AG09309 (cell line): ENCODE measurements at regions not wholly inside any gene's neighbourhood (a gene's known extent, or its start where the extent isn't known, plus 50 kb on each side); places are given as distances from the start of the nearest gene placed in this dataset.

ENCODE experiments used
- DNase-seq: peaks from one replicate; pipeline ENCODE4 v3.0.0-alpha.2; 2010; ENCODE audit warnings: low read depth
- H3K4me3 ChIP-seq: 2 replicates; pipeline ENCODE4 v1.5.1; 2011; ENCODE audit warnings: mild to moderate bottlenecking, low read depth, low read length, moderate library complexity; ENCODE audit not compliant: control insufficient read depth
- TF ChIP-seq, protein P1 (sequence below): IDR thresholded peaks from 2 replicates; pipeline ENCODE4 v1.5.1; 2011; ENCODE audit warnings: mild to moderate bottlenecking, low read depth, low read length, inconsistent platforms; ENCODE audit not compliant: insufficient read depth, control insufficient read depth; ENCODE audit errors: missing control alignments

DNA sequence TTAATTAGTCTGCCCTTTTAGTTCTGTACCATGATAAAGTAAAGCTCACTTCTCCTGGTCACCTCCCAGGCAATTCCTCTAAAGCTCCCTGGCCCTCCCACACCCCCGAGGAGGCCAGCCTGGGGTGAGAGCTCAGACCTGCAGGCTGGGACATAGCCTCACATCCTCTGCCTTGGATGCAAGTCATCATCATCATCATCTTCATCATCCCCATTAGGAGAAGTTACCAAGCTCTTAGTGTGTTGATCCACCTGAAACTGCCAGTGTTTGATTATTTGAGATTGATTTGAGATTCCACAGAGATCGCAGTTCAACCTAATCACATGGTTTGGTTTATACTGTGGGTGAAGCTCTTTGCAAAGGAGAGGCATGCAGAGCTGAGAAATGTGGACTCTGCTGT is 197.5 kb downstream of the CYLD start:
- no peak overlapping the region for H3K4me3 ChIP-seq
- TF ChIP-seq, protein P1, sequence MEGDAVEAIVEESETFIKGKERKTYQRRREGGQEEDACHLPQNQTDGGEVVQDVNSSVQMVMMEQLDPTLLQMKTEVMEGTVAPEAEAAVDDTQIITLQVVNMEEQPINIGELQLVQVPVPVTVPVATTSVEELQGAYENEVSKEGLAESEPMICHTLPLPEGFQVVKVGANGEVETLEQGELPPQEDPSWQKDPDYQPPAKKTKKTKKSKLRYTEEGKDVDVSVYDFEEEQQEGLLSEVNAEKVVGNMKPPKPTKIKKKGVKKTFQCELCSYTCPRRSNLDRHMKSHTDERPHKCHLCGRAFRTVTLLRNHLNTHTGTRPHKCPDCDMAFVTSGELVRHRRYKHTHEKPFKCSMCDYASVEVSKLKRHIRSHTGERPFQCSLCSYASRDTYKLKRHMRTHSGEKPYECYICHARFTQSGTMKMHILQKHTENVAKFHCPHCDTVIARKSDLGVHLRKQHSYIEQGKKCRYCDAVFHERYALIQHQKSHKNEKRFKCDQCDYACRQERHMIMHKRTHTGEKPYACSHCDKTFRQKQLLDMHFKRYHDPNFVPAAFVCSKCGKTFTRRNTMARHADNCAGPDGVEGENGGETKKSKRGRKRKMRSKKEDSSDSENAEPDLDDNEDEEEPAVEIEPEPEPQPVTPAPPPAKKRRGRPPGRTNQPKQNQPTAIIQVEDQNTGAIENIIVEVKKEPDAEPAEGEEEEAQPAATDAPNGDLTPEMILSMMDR, result no peak
- DNase-seq, result no peak

DNA sequence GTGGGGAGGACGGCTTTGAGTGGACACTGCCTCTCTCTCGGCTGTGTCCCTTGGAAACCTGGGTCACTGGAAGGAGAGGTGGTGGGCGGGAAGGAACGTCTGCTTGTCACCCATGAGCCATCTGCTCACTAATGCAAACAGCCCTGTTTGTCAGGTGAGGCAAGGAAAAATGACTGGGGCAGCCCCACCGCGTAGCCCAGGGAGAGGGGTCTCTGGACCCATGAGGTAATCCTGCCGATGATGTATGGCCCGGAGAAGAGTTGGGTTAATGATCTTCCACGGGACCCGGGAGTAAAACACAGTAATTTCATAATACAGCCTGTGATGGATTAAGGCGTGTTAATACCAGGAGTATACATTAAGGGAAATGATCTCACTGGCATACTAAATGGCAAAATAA is 197.0 kb downstream of the CYLD start:
- no peak overlapping the region for H3K4me3 ChIP-seq
- DNase-seq, result no peak
- TF ChIP-seq, protein P1, result no peak

DNA sequence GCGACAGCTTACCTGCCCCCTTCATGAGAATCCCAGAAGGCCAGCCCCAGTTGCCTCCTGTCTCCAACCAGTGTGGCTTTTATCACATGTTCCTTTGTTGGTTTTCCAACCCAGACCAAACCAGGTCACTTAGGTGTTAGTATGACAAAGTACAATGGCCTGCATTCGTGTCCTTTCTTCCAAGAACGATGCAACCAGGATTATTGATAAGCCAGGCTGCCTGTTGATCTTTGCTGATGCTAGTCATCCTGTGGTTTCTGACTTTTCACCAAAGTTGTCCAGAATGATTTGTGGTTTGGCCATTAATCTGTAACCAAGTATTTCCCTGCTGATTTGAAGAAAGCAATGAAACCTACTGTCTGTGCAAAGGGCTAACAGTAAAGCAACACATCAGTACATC is 191.4 kb downstream of the CYLD start:
- no peak for DNase-seq
- TF ChIP-seq, protein P1, result no peak
- H3K4me3 ChIP-seq, result no peak overlapping the region

DNA sequence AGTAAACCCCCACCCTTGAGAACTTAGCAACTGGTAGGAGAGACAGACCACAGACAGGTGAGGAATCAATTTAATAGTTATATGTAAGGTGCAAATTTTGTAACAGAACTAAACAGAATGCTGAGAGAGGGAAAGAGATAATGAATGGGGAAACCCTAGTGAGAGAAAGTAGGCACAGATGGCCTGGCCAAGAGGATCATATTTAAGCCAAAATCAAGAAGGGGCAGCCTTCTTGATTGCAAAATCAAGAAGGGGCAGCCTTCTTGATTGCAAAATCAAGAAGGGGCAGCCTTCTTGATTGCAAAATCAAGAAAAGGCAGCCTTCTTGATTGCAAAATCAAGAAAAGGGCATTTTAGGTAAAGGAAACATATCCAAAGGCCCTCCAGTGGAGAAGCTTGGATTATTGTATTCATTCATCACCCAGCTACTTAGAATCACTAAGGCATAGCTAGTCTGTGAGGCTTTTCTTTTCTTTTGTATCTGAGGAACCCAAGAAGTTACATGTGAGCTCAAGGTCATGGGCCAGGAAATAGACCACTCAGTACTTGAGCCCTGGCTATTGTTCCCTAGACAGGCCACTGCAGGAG is 190.6 kb downstream of the CYLD start:
- no peak for DNase-seq
- H3K4me3 ChIP-seq, result no peak overlapping the region
- TF ChIP-seq, protein P1, result no peak

DNA sequence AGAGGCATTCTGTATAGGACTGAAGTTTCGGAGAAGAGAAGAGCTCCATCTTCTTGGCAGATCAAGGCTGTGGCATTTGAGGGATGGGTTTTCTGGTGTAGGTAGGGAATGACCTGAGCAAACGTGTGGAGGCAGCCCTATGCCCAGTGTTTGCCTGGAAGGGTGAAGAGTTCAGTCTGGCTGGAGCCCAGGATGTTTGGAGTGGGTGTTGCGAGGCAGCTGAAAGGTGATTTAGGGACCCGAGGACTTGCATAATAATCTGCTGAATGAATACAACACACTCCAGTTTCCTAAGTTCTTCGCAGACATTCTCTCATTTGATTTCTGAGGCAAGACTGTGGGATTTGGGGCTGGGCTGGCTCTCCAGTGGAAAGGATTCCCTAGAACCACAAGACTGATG is 186.2 kb downstream of the CYLD start:
- TF ChIP-seq, protein P1, result no peak
- no peak overlapping the region for H3K4me3 ChIP-seq
- no peak for DNase-seq

DNA sequence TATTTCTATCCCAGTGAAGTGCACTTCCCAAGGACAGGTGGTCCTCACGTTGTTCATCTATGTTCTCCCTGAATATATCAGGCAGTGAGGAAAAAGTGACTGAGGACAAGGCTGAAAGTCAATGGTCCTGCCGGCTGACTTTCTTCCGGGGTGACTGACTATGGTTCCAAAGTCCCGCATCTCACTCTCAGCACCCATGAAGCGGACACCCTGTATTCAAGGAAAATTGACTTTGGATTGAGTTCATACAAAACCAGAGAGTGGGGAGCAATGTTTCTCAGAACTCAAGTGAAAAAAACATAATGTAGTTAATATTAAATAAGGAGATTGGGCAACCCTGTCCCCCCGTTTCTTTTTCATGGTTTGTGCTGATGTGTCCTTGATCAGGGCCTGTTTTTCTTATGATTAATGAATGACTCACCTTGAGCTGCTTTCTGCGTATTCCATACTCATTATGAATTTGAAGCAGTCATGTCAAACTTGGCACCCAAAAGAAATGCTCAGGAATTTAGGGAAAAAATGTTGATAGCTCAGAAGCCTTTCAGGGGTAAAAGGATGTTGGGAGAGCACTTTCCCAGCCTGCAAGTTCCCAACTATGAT is 184.0 kb downstream of the CYLD start:
- TF ChIP-seq, protein P1, result no peak
- no peak for DNase-seq

More for the DNA sequence above, 184.0 kb downstream of the CYLD start:
- no peak overlapping the region for H3K4me3 ChIP-seq
